GM18907 (cell line): ENCODE measurements at regions not wholly inside any gene's neighbourhood (a gene's known extent, or its start where the extent isn't known, plus 50 kb on each side); places are given as distances from the start of the nearest gene placed in this dataset.

Experiments
- ATAC-seq: cut with Tn5 transposase; IDR thresholded peaks from one replicate; pipeline ENCODE4 v1.9.1; 2021; ENCODE audit warnings: mild to moderate bottlenecking, moderate library complexity; ENCODE audit not compliant: unreplicated experiment

- ATAC-seq: no peak
Observed at GRCh38 chr16:8200839-8201238, 389.5 kb downstream of the TMEM114 start.

- no peak for ATAC-seq
Observed at GRCh38 chr16:8199390-8199789, 390.9 kb downstream of the TMEM114 start.

- no peak for ATAC-seq
Observed at GRCh38 chr16:8194794-8195193, 395.5 kb downstream of the TMEM114 start.

- no peak for ATAC-seq
Observed at GRCh38 chr16:8188841-8189240, 401.5 kb downstream of the TMEM114 start.

GRCh38 chr16:8187782-8188372 is 402.4 kb downstream of the TMEM114 start:
- ATAC-seq: no peak

GRCh38 chr16:8184854-8185253 is 405.5 kb downstream of the TMEM114 start:
- ATAC-seq: no peak

GRCh38 chr16:8183176-8184099 is 406.9 kb downstream of the TMEM114 start:
- ATAC-seq: no peak

GRCh38 chr16:8182761-8183160 is 407.6 kb downstream of the TMEM114 start:
- no peak for ATAC-seq

GRCh38 chr16:8179615-8180014 is 410.7 kb downstream of the TMEM114 start:
- no peak for ATAC-seq

- no peak for ATAC-seq
Observed at GRCh38 chr16:8178271-8178670, 412.0 kb downstream of the TMEM114 start.

- no peak for ATAC-seq
Observed at GRCh38 chr16:8175411-8175810, 414.9 kb downstream of the TMEM114 start.

- no peak for ATAC-seq
Observed at GRCh38 chr16:8173111-8173644, 417.1 kb downstream of the TMEM114 start.

GRCh38 chr16:8172551-8172950 is 417.8 kb downstream of the TMEM114 start:
- ATAC-seq: no peak

- ATAC-seq: no peak
Observed at GRCh38 chr16:8168016-8168415, 422.3 kb downstream of the TMEM114 start.

- ATAC-seq: no peak
Observed at GRCh38 chr16:8167436-8167835, 422.9 kb downstream of the TMEM114 start.

GRCh38 chr16:8158051-8158450 is 432.3 kb downstream of the TMEM114 start:
- ATAC-seq: no peak

GRCh38 chr16:8155275-8155674 is 435.0 kb downstream of the TMEM114 start:
- no peak for ATAC-seq

GRCh38 chr16:8146256-8147012 is 443.9 kb downstream of the TMEM114 start:
- ATAC-seq: no peak

- ATAC-seq: no peak
Observed at GRCh38 chr16:8138666-8139065, 451.6 kb downstream of the TMEM114 start.

- no peak for ATAC-seq
Observed at GRCh38 chr16:8137606-8138005, 452.7 kb downstream of the TMEM114 start.

GRCh38 chr16:8130197-8130596 is 460.1 kb downstream of the TMEM114 start:
- no peak for ATAC-seq
